ENCODE measurements at regions not wholly inside any gene's neighbourhood (a gene's known extent, or its start where the extent isn't known, plus 50 kb on each side); places are given as distances from the start of the nearest gene placed in this dataset.

DNA sequence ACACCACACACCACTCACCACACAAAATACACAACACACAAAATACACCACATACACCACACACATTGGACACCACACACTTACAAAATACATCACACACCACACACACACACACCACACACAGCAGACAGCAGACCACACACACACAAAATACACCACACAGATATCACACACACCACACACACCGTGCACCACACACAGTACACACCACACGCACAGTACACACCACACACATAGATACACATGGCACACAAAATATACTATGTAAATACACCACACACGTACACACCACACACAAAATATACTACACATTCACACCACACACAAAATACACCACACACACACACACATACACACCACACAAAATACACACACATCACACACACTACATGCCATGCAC is 1243.5 kb downstream of the BRD1 start:
- H3K4me3 ChIP-seq (ENCODE audit: control insufficient read depth, low read depth, low read length) = no peak overlapping the region
- DNase-seq (ENCODE audit: low read depth) = no peak
- TF ChIP-seq, protein P1, sequence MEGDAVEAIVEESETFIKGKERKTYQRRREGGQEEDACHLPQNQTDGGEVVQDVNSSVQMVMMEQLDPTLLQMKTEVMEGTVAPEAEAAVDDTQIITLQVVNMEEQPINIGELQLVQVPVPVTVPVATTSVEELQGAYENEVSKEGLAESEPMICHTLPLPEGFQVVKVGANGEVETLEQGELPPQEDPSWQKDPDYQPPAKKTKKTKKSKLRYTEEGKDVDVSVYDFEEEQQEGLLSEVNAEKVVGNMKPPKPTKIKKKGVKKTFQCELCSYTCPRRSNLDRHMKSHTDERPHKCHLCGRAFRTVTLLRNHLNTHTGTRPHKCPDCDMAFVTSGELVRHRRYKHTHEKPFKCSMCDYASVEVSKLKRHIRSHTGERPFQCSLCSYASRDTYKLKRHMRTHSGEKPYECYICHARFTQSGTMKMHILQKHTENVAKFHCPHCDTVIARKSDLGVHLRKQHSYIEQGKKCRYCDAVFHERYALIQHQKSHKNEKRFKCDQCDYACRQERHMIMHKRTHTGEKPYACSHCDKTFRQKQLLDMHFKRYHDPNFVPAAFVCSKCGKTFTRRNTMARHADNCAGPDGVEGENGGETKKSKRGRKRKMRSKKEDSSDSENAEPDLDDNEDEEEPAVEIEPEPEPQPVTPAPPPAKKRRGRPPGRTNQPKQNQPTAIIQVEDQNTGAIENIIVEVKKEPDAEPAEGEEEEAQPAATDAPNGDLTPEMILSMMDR (IDR thresholded peaks at IDR 0.05; ENCODE audit: control insufficient read depth, insufficient read depth, low read depth, low read length, missing control alignments) = no peak

DNA sequence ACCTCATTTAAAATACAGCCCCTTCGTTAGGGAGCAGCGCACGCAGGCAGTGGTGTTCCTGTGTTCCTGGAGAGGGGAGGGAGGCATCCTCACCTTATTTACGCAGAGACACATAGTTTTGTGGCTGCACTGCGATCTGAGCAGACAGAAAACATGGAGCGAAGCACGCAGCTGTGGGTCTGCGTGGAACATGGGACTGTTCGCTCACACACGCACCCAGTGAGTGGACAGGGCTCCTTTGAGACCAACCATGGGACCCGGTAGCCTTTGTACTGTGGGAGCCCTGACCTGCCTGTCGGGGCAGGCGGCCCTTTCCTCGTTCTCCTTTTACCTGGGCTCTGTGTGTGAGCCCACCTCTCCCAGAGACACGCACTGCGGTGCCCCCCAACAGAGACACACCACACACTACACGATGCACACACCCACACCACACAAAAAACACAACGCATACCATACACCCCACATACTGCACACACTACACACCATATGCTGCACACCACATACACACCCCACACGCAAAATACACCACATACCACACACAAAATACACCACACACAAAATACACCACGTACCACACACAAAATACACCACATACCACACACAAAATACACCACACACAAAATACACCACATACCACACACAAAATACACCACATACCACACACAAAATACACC is 1245.7 kb downstream of the BRD1 start:
- DNase-seq (ENCODE audit: low read depth) = no peak
- no peak overlapping the region for H3K4me3 ChIP-seq (ENCODE audit: control insufficient read depth, low read depth, low read length)
- TF ChIP-seq, protein P1 (IDR thresholded peaks at IDR 0.05; ENCODE audit: control insufficient read depth, insufficient read depth, low read depth, low read length, missing control alignments) = no peak

DNA sequence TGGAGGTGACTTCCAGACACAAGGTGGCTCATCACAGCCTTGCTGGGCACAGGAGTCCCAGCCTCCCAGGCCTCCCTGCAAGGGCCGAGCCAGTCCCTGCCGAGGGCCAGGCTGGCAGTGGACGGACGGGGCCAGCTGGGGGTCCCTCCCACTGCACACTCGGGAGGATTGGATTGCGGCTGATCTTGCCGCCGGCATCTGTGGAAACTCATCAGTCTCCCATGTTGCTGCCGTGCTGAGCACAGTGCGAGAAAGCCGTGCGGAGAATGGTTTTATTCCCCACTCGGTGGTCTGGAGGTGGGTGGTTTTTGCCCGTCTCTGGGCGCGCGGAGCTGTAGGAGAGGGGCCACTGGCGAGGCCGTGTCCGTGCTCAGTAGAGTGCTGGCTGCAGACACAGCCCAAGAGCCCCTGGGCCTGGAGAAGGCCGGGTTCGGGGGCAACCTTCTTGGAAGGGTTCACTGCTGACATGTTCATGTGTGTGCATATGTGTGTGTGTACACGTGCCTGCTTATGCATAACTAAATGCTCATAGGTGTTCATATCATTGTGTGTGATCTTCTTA is 1246.4 kb downstream of the BRD1 start:
- TF ChIP-seq, protein P1 (IDR thresholded peaks at IDR 0.05; ENCODE audit: control insufficient read depth, insufficient read depth, low read depth, low read length, missing control alignments) = no peak

DNA sequence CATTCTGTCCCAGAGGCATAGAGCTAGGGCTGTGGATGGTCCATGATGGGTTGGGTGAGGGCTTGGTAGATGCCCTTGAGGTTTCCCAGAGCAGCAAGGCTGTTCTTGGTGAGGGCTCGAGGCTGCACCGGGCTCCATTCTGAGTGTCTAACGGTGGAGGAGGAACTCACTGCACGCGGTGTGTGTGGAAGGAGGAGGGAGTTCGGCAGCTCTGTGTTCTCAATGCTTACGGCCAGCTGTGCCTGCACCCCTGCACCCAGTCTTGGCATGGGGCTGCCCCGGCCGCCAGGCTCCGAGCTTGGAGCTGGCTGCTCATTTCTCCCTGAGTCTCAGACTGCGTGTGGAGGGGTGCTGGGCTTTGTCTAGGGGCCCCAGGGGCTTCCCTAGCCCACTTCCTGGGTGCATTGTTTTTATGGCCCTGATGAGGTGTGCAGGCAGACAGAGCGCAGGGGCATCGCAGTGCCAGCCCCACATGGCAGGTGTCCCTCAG is 1247.1 kb downstream of the BRD1 start:
- no peak overlapping the region for H3K4me3 ChIP-seq (ENCODE audit: control insufficient read depth, low read depth, low read length)
- TF ChIP-seq, protein P1 (IDR thresholded peaks at IDR 0.05; ENCODE audit: control insufficient read depth, insufficient read depth, low read depth, low read length, missing control alignments) = no peak
- DNase-seq (ENCODE audit: low read depth) = no peak

More for the DNA sequence above, 1246.4 kb downstream of the BRD1 start:
- no peak overlapping the region for H3K4me3 ChIP-seq (ENCODE audit: control insufficient read depth, low read depth, low read length)
- DNase-seq (ENCODE audit: low read depth) = no peak

DNA sequence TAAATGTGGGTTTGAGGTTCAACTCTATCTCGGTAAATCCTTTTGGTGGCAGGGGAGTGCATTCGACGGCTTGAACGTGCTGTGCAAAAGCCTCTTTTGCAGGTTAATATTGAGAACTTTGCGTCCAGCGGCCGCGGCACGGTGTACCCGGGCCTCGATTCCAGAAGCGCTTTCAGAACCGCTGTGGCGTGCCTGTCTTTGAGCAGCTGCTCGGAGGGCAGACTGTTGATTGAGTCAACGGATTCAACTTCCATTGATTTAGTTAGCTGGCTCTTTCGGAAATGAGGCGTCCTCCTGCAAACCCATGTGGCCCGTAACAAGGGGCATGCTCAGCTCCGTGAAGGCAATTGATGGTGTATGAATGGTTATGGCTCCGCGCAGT is 1247.8 kb downstream of the BRD1 start:
- TF ChIP-seq, protein P1 (IDR thresholded peaks at IDR 0.05; ENCODE audit: control insufficient read depth, insufficient read depth, low read depth, low read length, missing control alignments) = no peak
- no peak overlapping the region for H3K4me3 ChIP-seq (ENCODE audit: control insufficient read depth, low read depth, low read length)

DNA sequence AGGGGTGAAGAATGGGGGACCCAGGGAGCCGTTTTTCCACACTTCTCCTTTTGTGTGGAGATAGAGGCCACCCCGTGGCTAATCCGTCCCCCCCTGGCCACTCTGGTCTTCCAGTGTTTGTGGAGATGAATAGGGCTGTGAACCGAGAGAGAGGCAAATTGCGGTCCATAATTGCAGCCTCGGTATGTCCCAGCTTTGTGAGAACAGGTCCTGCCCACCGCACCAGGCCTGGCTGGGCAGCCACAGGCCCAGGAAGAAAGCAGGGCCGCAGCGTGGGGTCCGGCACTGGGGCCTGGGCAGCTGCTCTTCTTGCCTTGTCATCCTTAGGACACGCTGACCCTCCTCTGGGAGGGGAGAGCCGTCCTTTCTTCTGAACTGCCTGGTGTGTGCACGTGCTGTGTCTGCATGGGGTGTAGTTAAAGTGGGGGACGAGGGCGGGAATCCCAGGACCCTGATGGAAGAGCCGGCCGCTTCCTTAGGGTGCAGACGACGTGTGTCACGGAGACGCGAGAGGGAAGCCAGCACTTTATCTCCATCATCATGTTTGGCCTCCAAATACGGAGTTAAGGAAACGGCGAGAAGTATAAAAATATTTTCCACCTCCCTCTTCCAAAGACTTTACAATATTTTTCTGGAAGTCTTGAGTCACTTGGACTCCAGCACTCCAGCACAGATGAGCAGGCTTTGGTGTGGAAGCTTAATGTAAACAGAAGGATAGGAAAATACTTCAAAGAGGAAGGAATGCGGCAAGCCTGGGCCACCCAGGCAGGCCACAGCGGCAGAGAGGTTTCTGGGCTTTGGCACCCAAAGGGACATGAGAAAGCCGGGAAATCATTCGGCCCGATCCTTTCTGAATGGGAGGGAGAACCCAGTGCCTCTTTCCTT is 1248.4 kb downstream of the BRD1 start:
- TF ChIP-seq, protein P1 (IDR thresholded peaks at IDR 0.05; ENCODE audit: control insufficient read depth, insufficient read depth, low read depth, low read length, missing control alignments) = no peak
- no peak for DNase-seq (ENCODE audit: low read depth)
- no peak overlapping the region for H3K4me3 ChIP-seq (ENCODE audit: control insufficient read depth, low read depth, low read length)

More for the DNA sequence above, 1247.8 kb downstream of the BRD1 start:
- no peak for DNase-seq (ENCODE audit: low read depth)

Data from AG09309 (cell line).